Fibroblast of villous mesenchyme (primary cell): ENCODE measurements at regions not wholly inside any gene's neighbourhood (a gene's known extent, or its start where the extent isn't known, plus 50 kb on each side); places are given as distances from the start of the nearest gene placed in this dataset.

Experiments
- DNase-seq: peaks from one replicate; pipeline ENCODE4 v3.0.0-alpha.2; 2010; ENCODE audit warnings: low read depth
- H3K4me3 ChIP-seq: 2 replicates; pipeline ENCODE4 v1.5.1; 2011; ENCODE audit warnings: low read depth, mild to moderate bottlenecking, low read length
- CTCF ChIP-seq: IDR thresholded peaks from 2 replicates; pipeline ENCODE4 v1.5.1; 2012; ENCODE audit warnings: low read depth, mild to moderate bottlenecking, low read length; ENCODE audit not compliant: insufficient read depth

GRCh38 chr13:61838568-61838967 is 422.9 kb upstream of the PCDH20 start:
- DNase-seq = no peak
- TF ChIP-seq CTCF = no peak
- H3K4me3 ChIP-seq = no peak overlapping the region

- TF ChIP-seq CTCF = no peak
- no peak for DNase-seq
- H3K4me3 ChIP-seq = no peak overlapping the region
Measured at GRCh38 chr13:61833228-61833627, 417.6 kb upstream of the PCDH20 start.

- TF ChIP-seq CTCF = no peak
- no peak overlapping the region for H3K4me3 ChIP-seq
- DNase-seq = no peak
Measured at GRCh38 chr13:61831026-61831425, 415.4 kb upstream of the PCDH20 start.

GRCh38 chr13:61830475-61830874 is 414.8 kb upstream of the PCDH20 start:
- no peak for DNase-seq
- H3K4me3 ChIP-seq = no peak overlapping the region
- no peak for TF ChIP-seq CTCF

GRCh38 chr13:61824168-61824567 is 408.5 kb upstream of the PCDH20 start:
- TF ChIP-seq CTCF = no peak
- DNase-seq = no peak
- no peak overlapping the region for H3K4me3 ChIP-seq

GRCh38 chr13:61812286-61812685 is 396.6 kb upstream of the PCDH20 start:
- no peak for DNase-seq
- no peak for TF ChIP-seq CTCF
- H3K4me3 ChIP-seq = no peak overlapping the region

GRCh38 chr13:61810065-61810464 is 394.4 kb upstream of the PCDH20 start:
- no peak for DNase-seq
- TF ChIP-seq CTCF = no peak
- no peak overlapping the region for H3K4me3 ChIP-seq
